HFF-Myc (cell line): ENCODE measurements at regions not wholly inside any gene's neighbourhood (a gene's known extent, or its start where the extent isn't known, plus 50 kb on each side); places are given as distances from the start of the nearest gene placed in this dataset.

Experiments
- DNase-seq: peaks from one replicate; pipeline ENCODE4 v3.0.0-alpha.2; 2011; ENCODE audit warnings: low read depth; ENCODE audit errors: extremely low read depth
- H3K4me3 ChIP-seq: replicated peaks from 2 replicates; pipeline ENCODE4 v1.5.1; 2011; ENCODE audit warnings: low read depth, mild to moderate bottlenecking, control low read depth, low read length
- TF ChIP-seq, protein P1 (sequence below): IDR thresholded peaks from 2 replicates; pipeline ENCODE4 v1.5.1; 2012; ENCODE audit warnings: mild to moderate bottlenecking, low read depth, low read length, control low read depth; ENCODE audit errors: missing control alignments

DNA sequence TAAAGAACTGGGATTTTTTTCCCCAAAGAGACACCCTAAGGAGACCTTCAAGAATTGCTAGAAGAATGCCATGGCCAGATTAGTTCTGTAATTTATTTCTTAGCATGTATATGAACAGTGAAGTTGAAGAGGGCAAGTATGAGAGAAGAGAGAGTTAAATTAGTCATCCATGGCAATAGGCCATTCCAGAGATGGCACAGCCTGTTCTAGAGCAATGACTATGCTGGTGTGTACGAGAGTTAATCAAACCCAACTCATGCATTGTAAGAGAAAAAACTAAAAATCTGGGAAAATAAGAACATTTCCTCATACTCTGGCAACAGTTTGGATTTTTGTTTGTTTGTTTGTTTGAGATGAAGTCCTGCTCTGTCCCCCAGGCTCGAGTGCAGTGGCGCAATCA, 112.1 kb upstream of the PIK3C3 start:
- DNase-seq, result no peak
- TF ChIP-seq, protein P1, sequence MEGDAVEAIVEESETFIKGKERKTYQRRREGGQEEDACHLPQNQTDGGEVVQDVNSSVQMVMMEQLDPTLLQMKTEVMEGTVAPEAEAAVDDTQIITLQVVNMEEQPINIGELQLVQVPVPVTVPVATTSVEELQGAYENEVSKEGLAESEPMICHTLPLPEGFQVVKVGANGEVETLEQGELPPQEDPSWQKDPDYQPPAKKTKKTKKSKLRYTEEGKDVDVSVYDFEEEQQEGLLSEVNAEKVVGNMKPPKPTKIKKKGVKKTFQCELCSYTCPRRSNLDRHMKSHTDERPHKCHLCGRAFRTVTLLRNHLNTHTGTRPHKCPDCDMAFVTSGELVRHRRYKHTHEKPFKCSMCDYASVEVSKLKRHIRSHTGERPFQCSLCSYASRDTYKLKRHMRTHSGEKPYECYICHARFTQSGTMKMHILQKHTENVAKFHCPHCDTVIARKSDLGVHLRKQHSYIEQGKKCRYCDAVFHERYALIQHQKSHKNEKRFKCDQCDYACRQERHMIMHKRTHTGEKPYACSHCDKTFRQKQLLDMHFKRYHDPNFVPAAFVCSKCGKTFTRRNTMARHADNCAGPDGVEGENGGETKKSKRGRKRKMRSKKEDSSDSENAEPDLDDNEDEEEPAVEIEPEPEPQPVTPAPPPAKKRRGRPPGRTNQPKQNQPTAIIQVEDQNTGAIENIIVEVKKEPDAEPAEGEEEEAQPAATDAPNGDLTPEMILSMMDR, result no peak
- no peak overlapping the region for H3K4me3 ChIP-seq

DNA sequence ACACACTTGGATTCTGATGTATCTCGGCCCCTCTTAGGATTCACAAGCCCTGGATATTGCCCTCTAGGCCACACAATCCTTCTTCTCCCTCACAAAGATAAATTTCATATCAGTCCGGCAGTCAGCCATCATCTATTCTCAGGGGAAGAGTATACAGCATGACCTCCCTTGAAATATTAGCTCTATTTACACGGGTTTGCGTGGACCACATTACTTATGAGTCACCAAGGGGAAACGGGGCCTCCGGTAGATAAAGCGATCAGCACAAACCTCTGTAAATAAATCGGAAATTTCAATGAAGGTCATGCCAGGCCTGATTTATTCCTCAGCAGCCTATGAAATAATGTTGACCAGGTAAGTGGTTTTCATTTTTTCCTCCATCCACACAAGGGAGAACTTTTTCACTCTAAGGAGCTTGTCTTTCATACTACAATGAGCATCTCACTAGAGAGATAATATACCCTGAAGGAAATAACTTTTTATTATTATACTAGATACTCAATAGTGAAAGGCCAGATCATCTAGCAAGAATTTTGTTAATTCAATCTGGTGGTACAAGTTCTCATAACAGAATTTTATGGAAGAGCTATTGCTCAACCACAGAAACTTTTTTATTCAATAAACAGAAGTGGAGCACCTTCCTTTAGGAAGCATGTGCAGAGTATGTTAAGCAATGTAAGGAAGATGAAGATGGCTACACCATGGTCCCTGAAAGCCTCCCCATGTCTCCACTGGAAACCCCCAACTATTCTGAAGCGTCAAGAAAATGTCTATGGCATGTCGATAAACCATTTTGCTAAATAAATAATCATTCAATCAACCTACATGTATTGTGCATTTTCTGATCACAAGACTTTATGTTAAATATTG, 125.2 kb upstream of the PIK3C3 start:
- TF ChIP-seq, protein P1, result no peak
- no peak for DNase-seq

DNA sequence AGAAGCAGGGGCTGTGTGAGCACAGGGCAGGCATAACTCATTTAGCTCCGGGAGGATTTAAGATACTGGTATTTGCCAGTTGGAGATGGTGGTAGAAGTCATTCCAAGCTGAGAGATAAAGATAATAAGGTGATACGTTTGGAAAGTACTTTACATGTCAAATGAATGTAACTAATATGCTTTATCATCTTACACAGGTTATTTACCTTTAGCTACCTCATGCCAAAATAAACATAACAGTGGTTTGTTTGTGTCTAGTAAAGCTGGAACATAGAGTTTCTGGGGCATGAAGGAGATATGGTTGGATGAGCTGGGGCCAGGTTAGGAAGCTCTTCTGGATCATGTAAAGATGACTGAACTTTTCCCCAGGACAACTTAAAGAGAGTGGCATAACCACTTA, 126.9 kb upstream of the PIK3C3 start:
- no peak for DNase-seq
- no peak overlapping the region for H3K4me3 ChIP-seq
- TF ChIP-seq, protein P1, result no peak

More for the DNA sequence above, 125.2 kb upstream of the PIK3C3 start:
- H3K4me3 ChIP-seq, result no peak overlapping the region

DNA sequence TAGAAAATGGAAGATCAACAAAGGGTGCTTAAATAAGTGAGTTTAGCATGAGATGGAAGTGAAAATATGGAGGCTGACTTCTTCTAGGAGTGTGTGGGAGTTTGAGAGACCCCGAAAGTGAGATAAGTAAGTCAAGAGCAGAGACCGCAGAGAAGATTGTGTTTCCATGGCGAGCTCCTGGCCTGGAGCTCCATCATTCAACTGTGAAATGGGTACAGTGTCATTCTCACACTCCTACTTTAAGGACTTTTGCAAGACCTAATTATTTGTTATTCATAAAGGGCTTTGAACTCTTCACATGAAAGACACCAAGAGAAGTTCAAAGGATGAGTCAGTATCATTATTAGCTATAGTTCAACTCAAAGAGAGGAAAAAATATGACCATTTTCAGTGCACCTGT, 134.2 kb upstream of the PIK3C3 start:
- H3K4me3 ChIP-seq, result no peak overlapping the region
- TF ChIP-seq, protein P1, result no peak
- no peak for DNase-seq

DNA sequence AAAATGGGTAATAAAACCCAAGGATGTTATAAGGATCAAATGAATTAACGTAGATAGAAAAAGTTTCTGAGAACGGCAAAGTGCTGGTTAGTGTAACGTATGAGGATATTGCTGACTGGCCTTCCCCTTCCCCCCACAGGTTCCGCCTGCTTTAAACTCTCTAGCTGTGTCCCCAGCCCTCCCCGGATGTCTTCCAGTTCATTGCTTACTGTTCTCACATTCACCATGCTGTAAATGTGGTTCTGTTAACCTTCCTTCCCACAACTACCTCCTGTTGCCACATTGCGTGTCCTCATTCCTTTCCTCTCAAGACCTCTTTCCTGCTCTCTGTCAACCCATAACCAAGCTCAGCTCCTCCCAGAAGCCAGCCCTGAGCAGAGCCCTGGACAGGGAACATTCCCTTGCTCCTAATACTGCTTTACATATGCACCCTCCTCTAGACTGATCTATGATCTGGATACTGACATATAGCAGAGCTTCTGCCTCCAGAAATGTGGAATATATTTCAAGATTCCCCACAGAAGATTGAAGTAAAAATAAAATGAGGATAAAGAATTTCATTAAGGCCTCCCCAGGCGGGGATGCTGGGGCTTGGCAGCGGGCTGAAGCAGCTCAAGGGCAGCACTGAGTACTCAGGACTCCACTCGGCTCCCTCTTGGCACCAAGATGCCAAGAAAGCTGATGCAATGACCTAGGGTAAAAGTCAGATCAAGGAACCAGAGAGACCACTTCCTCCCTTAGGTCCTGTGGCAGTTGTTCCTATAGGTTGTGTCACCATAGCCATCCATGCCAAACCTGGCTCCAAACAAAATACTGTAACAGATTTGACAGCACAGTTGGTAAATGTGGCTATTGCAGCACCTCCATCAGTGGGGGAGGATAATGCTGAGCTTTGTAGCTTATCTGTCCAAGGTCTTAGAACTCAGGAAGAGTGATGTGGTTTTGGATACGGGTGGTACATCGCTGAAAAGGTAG, 136.4 kb upstream of the PIK3C3 start:
- TF ChIP-seq, protein P1, result no peak
- DNase-seq, result no peak
- no peak overlapping the region for H3K4me3 ChIP-seq

DNA sequence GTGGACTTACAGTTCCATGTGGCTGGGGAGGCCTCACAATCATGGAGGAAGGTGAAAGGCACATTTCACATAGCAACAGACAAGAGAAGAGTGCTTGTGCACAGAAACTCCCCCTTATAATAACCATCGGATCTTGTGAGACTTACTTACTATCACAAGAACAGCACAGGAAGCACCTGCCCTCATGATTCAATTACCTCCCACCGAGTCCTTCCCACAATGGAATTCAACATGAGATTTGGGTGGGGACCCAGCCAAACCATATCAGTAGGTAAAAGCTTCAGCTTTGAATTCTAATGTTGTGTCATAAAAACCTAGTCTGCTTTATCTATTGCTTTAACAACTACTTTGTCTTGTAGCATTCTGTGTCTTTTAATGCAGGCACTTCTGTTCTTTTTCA, 140.4 kb upstream of the PIK3C3 start:
- TF ChIP-seq, protein P1, result no peak
- no peak overlapping the region for H3K4me3 ChIP-seq

More for the DNA sequence above, 140.4 kb upstream of the PIK3C3 start:
- DNase-seq, result no peak
